Neural progenitor cell (in vitro differentiated cells): ENCODE measurements at regions not wholly inside any gene's neighbourhood (a gene's known extent, or its start where the extent isn't known, plus 50 kb on each side); places are given as distances from the start of the nearest gene placed in this dataset.

Source experiments
- DNase-seq: peaks from one replicate; pipeline ENCODE4 v3.0.0-alpha.2; 2016; ENCODE audit warnings: low spot score
- H2AFZ ChIP-seq: fragments of 200-600 bp; sonication (generic); replicated peaks from 2 replicates; pipeline ENCODE4 v1.6.1; 2016; ENCODE audit warnings: antibody characterized with exemption
- H3F3A ChIP-seq: fragments of 200-600 bp; sonication (generic); 2 replicates; pipeline ENCODE4 v1.6.1; 2016; ENCODE audit warnings: antibody characterized with exemption, low read depth
- H3K27ac ChIP-seq: fragments of 200-600 bp; sonication (generic); 2 replicates; pipeline ENCODE4 v1.5.1; 2016; ENCODE audit warnings: mild to moderate bottlenecking
- H3K27me3 ChIP-seq: fragments of 200-600 bp; sonication (generic); 2 replicates; pipeline ENCODE4 v1.6.1; 2016; ENCODE audit warnings: mild to moderate bottlenecking, moderate library complexity
- H3K36me3 ChIP-seq: fragments of 200-600 bp; sonication (generic); 2 replicates; pipeline ENCODE4 v1.5.1; 2016
- H3K4me1 ChIP-seq: fragments of 200-600 bp; sonication (generic); 2 replicates; pipeline ENCODE4 v1.6.1; 2016; ENCODE audit warnings: mixed run types
- H3K4me2 ChIP-seq: fragments of 200-600 bp; sonication (generic); 2 replicates; pipeline ENCODE4 v1.6.1; 2016
- H3K4me3 ChIP-seq: fragments of 200-600 bp; sonication (generic); 2 replicates; pipeline ENCODE4 v1.5.1; 2016
- H3K79me2 ChIP-seq: fragments of 200-600 bp; sonication (generic); 2 replicates; pipeline ENCODE4 v1.6.1; 2016; ENCODE audit warnings: low read depth
- H3K9ac ChIP-seq: fragments of 200-600 bp; sonication (generic); 2 replicates; pipeline ENCODE4 v1.6.1; 2016
- H3K9me3 ChIP-seq: fragments of 200-600 bp; sonication (generic); 2 replicates; pipeline ENCODE4 v1.5.1; 2016; ENCODE audit warnings: low read depth
- H4K20me1 ChIP-seq: fragments of 200-600 bp; sonication (generic); 2 replicates; pipeline ENCODE4 v1.6.1; 2016; ENCODE audit warnings: low read depth
- H3K27ac Mint-ChIP-seq: 3 replicates; pipeline ENCODE4 v1.8.0; 2021; ENCODE audit warnings: mixed read lengths
- H3K27me3 Mint-ChIP-seq: 2 replicates; pipeline ENCODE4 v1.8.0; 2022; ENCODE audit warnings: low read depth, mild to moderate bottlenecking, inconsistent platforms, moderate library complexity, mixed read lengths; ENCODE audit not compliant: insufficient read depth
- H3K36me3 Mint-ChIP-seq: 3 replicates; pipeline ENCODE4 v1.8.0; 2021; ENCODE audit warnings: mixed read lengths
- H3K4me1 Mint-ChIP-seq: 3 replicates; pipeline ENCODE4 v1.8.0; 2021; ENCODE audit warnings: mixed read lengths
- H3K4me3 Mint-ChIP-seq: 3 replicates; pipeline ENCODE4 v1.8.0; 2021; ENCODE audit warnings: mild to moderate bottlenecking, moderate library complexity, mixed read lengths
- H3K9me3 Mint-ChIP-seq: 3 replicates; pipeline ENCODE4 v1.8.0; 2020; ENCODE audit warnings: mixed read lengths
- CTCF ChIP-seq: fragments of 200-600 bp; sonication (generic); IDR thresholded peaks from 2 replicates; pipeline ENCODE4 v1.5.1; 2017; ENCODE audit warnings: antibody characterized with exemption, mild to moderate bottlenecking
- EZH2 ChIP-seq: fragments of 200-600 bp; sonication (generic); IDR thresholded peaks from 2 replicates; pipeline ENCODE4 v1.6.1; 2017; ENCODE audit warnings: antibody characterized with exemption, mild to moderate bottlenecking, moderate library complexity
- EZH2phosphoT487 ChIP-seq: fragments of 200-600 bp; sonication (generic); IDR thresholded peaks from 2 replicates; pipeline ENCODE4 v1.6.1; 2017; ENCODE audit warnings: antibody characterized with exemption

DNA sequence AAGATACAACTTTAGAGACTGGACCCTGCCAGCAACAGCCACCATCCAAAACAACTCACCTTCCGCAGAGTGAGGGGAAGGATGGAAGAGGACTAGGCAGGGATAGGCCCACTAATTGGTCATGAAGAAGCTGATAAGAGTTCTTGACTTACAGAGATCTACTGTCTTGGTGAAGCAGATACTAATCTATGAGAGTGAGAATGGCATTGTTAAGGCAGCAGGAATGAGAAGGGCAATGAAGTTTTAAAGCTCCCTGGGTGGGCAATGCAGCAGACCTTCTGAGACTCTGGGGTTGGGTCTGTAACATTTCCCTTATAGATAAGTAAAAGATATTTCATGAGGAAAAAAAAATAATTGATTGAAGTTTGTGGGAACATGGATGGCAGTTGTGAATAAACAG is 63.7 kb downstream of the KLF12 start:
- no peak for DNase-seq
- Histone ChIP-seq H3K4me3 (no peak overlapping the region), H3K4me1 (peaks cover 6% of the 10 kb centered on the region), H3K4me2 (no peak overlapping the region), H3K79me2 (peaks cover 4% of the 10 kb centered on the region), H3K27ac (no peak overlapping the region), H2AFZ (no peak overlapping the region), H3K36me3 (no peaks in the 10 kb centered on the region), H3K9ac (no peak overlapping the region), H3K9me3 (no peaks in the 10 kb centered on the region), H4K20me1 (no peaks in the 10 kb centered on the region), H3K27me3 (no peaks in the 10 kb centered on the region), H3F3A (no peaks in the 10 kb centered on the region)
- TF ChIP-seq EZH2 (no peak), EZH2phosphoT487 (no peak), CTCF (no peak)
- Mint-ChIP-seq H3K27ac (no peak overlapping the region), H3K9me3 (peaks cover 11% of the 10 kb centered on the region), H3K36me3 (peaks cover 18% of the 10 kb centered on the region), H3K4me3 (no peak overlapping the region), H3K27me3 (peaks cover 2% of the 10 kb centered on the region), H3K4me1 (peaks cover 5% of the 10 kb centered on the region)

DNA sequence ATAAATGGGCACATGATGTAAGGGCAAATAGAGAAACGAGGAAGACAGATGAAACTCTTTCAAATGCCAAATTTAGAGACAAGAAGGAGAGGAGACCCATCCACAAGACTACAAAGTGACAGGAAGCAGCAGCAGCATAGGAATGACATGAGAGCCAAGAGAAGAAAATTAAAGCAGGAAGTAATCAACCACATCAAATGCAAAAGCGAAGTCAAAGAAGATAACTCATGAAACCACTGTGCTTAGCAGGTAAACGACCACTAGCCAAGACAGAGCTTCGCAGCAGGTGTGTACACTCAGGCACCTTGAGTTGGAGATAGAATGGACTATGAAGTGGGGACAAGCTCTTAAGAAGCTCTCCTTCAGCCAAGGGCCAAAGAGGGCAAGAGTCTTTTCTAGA is 64.1 kb downstream of the KLF12 start:
- Histone ChIP-seq H3K79me2 (peaks cover 3% of the 10 kb centered on the region), H3K27me3 (no peaks in the 10 kb centered on the region), H3K36me3 (no peaks in the 10 kb centered on the region), H2AFZ (no peak overlapping the region), H3K9me3 (no peaks in the 10 kb centered on the region), H3K4me1 (peaks cover 6% of the 10 kb centered on the region), H3K27ac (no peak overlapping the region), H3F3A (no peaks in the 10 kb centered on the region), H4K20me1 (no peaks in the 10 kb centered on the region), H3K4me3 (no peak overlapping the region), H3K4me2 (no peak overlapping the region), H3K9ac (no peak overlapping the region)
- Mint-ChIP-seq H3K4me1 (peaks cover 5% of the 10 kb centered on the region), H3K4me3 (no peak overlapping the region), H3K27me3 (peaks cover 2% of the 10 kb centered on the region), H3K27ac (no peak overlapping the region), H3K9me3 (peaks cover 11% of the 10 kb centered on the region), H3K36me3 (peaks cover 18% of the 10 kb centered on the region)
- DNase-seq: no peak
- TF ChIP-seq CTCF (no peak), EZH2phosphoT487 (no peak), EZH2 (no peak)

DNA sequence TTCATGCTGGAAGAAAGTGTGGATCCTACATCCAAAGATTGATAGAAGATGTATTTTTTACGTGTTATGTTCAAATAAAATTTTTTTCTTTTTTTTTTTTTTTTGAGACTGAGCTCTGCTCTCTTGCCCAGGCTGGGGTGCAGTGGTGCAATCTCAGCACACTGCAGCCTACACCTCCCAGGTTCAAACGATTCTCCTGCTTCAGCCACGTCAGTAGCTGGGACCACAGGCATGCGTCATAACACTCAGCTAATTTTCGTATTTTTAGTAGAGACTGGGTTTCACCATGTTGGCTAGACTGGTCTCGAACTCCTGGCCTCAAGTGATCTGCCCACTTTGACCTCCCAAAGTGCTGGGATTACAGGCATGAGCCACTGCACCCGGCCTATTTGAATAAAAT is 65.7 kb downstream of the KLF12 start:
- Mint-ChIP-seq H3K4me3 (no peak overlapping the region), H3K9me3 (peaks cover 9% of the 10 kb centered on the region), H3K4me1 (no peaks in the 10 kb centered on the region), H3K27me3 (peaks cover 2% of the 10 kb centered on the region), H3K36me3 (peaks cover 18% of the 10 kb centered on the region), H3K27ac (no peak overlapping the region)
- no peak overlapping the region for H3K27ac ChIP-seq
- no peaks in the 10 kb centered on the region for H4K20me1 ChIP-seq
- H3K9me3 ChIP-seq: no peaks in the 10 kb centered on the region
- no peak overlapping the region for H3K9ac ChIP-seq
- TF ChIP-seq EZH2phosphoT487 (no peak), EZH2 (no peak), CTCF (no peak)
- no peaks in the 10 kb centered on the region for H3F3A ChIP-seq
- H3K4me1 ChIP-seq: peaks cover 3% of the 10 kb centered on the region
- DNase-seq: no peak
- H3K4me3 ChIP-seq: no peak overlapping the region
- H3K36me3 ChIP-seq: no peaks in the 10 kb centered on the region
- no peak overlapping the region for H3K4me2 ChIP-seq
- H3K27me3 ChIP-seq: no peaks in the 10 kb centered on the region
- no peak overlapping the region for H2AFZ ChIP-seq
- H3K79me2 ChIP-seq: no peaks in the 10 kb centered on the region
